K562 (cell line): ENCODE measurements at regions not wholly inside any gene's neighbourhood (a gene's known extent, or its start where the extent isn't known, plus 50 kb on each side); places are given as distances from the start of the nearest gene placed in this dataset.

Experiments used
- ZFX ChIP-seq: sonication (generic); formaldehyde crosslinking; IDR thresholded peaks from 2 replicates; pipeline ENCODE4 v1.8.0; 2022; ENCODE audit warnings: mild to moderate bottlenecking, missing genetic modification reagents, moderate library complexity
- ZNF79 ChIP-seq: fragments of 250-450 bp; sonication (Bioruptor Pico); IDR thresholded peaks from 2 replicates; pipeline ENCODE4 v1.4.0; 2020; ENCODE audit warnings: low read depth, mild to moderate bottlenecking, moderate library complexity

DNA sequence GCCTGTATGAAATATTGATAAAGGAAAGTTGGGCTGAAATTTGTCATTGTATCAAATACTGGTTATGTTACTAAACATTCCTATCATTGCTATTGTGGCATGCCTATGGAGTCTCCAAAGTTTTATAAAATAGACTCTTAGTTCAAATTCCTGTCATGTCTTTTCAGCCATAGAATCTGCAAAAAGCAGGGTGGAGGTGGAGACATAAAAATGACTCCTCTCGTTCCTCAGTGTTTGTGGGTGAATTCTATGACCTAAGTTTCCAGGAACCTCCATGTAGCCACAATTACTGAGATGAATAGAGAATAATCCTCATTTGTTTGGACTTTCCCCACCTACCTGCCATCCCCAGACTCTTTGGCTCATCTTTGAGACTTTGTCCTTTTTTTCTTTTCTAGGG is 326.3 kb upstream of the ETAA1 start:
- TF ChIP-seq ZNF79 (CRISPR knock-in tag) = no peak
- TF ChIP-seq ZFX (CRISPR knock-in tag) = no peak
